GM21381 (cell line): ENCODE measurements at regions not wholly inside any gene's neighbourhood (a gene's known extent, or its start where the extent isn't known, plus 50 kb on each side); places are given as distances from the start of the nearest gene placed in this dataset.
"Not testable (repeated sequence)": the region's sequence is repeated elsewhere in the genome, so short reads cannot be mapped to it uniquely, and the experiment has no call there.

Experiments
- ATAC-seq: cut with Tn5 transposase; IDR thresholded peaks from one replicate; pipeline ENCODE4 v1.9.1; 2021; ENCODE audit warnings: mild to moderate bottlenecking, moderate library complexity; ENCODE audit not compliant: unreplicated experiment

DNA sequence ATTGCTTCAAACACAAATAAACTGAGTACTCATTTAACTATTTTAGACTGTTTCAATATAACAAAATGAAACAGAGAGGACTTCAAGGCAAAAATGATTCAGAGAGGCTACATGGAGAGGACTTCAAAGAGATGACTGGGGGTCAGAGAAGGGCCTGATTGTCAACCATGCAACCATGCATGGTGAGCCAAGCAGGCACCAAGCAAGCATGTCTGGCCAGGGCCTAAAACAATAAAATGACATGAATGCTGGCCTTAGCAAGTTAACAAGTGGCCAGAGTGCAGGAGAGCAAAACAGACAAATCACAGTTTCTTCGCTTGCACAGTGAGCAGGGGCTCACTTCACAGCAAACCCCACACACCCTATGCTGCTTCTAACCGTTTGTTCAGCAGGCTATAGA, 356.5 kb upstream of the MTPN start:
- ATAC-seq = no peak

GRCh38 chr7:136326045-136326609, 349.0 kb upstream of the MTPN start:
- ATAC-seq = no peak

GRCh38 chr7:136325578-136325977, 348.4 kb upstream of the MTPN start:
- no peak for ATAC-seq

GRCh38 chr7:136325027-136325426, 347.9 kb upstream of the MTPN start:
- ATAC-seq = no peak

DNA sequence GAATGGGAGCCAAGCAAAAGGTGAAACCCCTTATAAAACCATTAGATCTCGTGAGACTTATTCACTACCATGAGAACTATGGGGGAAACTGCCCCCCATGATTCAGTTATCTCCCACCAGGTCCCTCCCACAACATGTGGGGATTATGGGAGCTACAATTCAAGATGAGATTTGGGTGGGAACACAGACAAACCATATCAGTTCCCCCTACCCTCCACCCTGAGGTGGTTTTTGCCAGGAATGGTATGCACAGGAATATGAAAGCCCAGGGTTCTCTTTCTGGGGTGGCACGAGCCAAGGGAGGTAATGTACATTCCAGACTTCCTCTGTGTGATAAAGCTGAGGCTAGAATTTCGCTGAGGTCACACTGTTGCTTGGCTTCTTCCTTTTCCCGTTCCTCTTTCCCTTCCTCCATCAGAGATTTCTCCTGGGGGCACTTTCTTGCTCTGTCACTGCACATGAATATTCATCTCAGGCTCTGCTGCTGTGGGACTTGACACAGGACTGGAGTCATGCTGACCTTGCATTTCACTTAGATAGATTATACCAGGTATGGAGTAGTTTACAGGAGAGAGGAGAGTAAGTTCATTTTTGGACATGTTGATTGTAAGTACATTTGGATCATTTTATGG, 347.0 kb upstream of the MTPN start:
- no peak for ATAC-seq

- ATAC-seq = peak; percentile 85
Observed at GRCh38 chr7:136312592-136312991, 335.4 kb upstream of the MTPN start.

DNA sequence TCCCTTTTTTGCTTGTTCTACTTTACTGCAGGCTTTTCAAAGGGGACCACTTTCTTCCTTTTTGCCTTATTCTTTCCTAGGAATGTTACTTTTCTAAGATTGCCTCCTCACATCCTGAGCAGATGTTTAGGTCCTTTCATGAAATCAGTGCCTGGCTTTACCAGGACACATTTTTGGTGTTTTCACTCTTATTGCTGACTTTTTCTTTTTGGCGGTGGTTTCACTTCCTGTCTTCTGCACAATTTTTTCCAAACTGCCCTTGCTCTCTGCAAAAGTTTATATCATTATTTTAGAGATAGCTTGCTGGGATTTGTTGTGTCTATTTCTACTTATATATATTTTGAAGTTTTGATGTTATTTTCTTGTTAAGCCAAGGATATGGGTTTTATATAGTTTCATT, 332.2 kb upstream of the MTPN start:
- ATAC-seq = no peak

- no peak for ATAC-seq
Observed at GRCh38 chr7:136308230-136308629, 331.1 kb upstream of the MTPN start.

- ATAC-seq = no peak
Observed at GRCh38 chr7:136303162-136303561, 326.0 kb upstream of the MTPN start.

GRCh38 chr7:136302049-136302448, 324.9 kb upstream of the MTPN start:
- ATAC-seq = no peak

GRCh38 chr7:136294977-136295376, 317.8 kb upstream of the MTPN start:
- ATAC-seq = no peak

- peak; percentile 4 for ATAC-seq
Observed at GRCh38 chr7:136293841-136294391, 316.8 kb upstream of the MTPN start.

- ATAC-seq = peak; percentile 90
Observed at GRCh38 chr7:136293272-136293671, 316.1 kb upstream of the MTPN start.

DNA sequence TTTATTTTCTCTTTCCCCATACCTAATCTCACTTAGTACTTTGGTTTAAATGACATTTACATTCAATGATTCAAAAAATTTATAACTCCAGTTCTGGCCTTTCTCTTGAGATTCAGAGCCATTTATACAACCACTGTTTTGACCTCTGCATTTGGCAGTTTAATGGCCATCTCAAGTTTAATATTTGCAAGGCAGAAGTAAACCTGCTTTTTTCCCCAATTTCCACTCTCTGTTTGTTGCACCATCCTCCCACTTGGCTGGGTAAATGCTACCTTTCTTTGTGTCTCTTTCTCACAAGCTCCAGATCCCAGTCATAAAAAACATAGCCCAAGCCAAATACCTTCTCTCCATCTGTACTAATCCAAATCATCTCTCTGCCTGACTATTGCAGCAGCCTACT, 315.2 kb upstream of the MTPN start:
- no peak for ATAC-seq

GRCh38 chr7:136290351-136290750, 313.2 kb upstream of the MTPN start:
- ATAC-seq = no peak

GRCh38 chr7:136278057-136278456, 300.9 kb upstream of the MTPN start:
- no peak for ATAC-seq

- ATAC-seq = no peak
Observed at GRCh38 chr7:136275794-136276193, 298.6 kb upstream of the MTPN start.

DNA sequence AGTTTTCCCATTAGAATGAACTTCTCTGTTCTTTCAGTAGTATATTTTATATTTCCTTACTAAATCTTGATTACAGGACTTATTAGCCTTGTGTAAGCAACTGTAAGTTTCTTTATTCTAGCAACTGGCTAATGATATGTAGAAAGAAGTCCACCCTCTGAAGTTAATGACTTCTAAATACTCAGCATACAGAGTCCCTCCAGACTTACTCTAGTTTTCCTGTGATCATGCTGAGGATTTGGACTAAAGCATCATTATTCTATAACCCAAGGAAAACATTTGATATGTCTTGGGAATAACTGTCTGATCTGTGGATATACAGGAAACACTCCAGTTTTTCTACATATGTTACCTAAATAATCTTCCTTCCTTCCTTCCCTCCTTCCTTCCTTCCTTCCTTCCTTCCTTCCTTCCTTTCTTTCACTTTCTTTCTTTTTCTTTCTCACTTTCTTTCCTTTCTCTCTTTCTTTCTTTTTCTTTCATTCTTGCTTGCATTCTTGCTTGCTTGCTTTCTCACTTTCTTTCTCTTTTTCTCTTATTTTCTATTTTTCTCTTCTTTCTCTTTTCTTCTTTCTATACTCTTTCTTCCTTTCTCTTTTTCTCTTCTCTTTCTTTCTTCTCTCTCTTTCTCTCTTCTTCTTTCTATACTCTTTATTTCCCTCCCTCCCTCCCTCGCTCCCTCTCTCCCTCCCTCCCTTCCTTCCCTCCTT, 297.6 kb upstream of the MTPN start:
- no peak for ATAC-seq

DNA sequence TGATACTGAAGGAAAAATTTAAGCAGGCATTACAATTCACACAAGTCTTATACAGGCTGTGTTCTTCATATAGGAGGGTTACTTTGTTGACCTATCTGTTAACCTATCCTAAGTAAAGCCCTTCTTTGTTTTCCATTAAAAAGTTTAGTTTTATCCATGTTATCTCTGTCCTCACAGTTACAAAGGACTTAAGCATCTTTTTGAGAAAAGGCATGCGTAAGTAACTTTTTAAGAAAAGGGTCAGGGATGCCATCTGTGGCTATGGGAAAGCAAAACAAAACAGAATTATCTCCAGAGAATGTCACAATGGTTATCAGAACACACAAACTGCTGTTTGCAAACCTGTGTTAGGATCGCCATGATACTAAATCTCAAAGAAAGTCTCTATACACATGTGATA, 295.8 kb upstream of the MTPN start:
- ATAC-seq = no peak

DNA sequence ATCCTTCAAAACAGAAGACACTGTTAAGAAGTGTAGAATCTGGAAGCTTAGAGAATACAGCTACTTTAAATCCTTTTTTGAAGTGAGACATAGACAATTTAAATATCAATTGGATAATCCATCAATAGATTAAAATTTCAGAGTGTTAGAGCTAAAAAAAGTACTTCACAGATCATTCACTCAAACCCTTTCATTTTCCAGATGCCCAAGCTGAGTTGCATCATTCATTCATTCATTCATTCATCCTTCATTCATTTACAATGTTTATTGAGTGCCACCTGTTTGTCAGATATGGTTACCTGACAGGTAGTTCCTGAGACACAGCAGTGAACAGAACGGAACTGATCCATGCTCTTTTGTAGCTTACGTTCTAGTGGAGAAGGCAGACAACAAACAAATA, 290.7 kb upstream of the MTPN start:
- no peak for ATAC-seq

DNA sequence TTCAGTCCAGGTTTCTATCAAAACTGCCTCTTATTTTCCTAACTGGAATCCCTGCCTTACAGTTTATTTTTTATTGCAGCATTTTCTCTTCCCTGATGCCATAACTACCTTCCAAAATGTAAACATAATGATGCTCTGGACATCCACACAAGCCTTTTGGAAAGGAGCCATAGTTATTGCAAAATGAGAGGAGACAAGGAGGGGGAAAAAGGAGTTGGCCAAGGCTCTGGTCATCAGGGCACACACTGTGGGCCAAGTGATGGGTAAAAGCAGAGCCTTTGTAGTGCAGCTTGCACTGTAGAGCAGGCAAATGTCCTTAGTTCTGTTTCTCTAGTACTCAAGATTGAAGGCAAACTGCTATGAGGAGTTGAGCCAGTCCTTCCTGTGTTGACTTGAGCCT, 289.3 kb upstream of the MTPN start:
- ATAC-seq = no peak

DNA sequence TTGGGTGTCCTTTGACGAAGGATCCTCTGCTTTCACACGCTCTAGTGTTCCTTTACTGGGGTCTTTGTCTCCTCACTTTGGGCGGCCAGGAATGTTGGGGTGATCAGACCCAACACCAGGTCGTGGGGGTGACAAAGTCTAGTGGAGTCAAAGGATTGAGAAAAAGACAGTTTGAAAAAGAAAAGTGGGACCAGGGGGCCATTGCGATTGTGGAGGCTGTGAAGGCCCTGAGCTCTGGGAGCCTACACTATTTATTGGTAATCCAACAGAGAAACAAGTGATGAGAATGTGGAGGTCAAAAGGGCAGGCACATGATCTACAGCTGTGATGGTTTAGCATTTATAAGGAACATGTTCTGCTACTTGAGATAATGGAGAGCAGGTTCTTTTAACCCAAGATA, 287.1 kb upstream of the MTPN start:
- not testable (repeated sequence) for ATAC-seq
